Transverse colon (tissue), 4 donors: ENCODE measurements at regions not wholly inside any gene's neighbourhood (a gene's known extent, or its start where the extent isn't known, plus 50 kb on each side); places are given as distances from the start of the nearest gene placed in this dataset.

ENCODE experiments used
- DNase-seq: peaks from one replicate; pipeline ENCODE4 v3.0.0-alpha.2; 2019
- H3K27ac ChIP-seq, 4 donors: fragments of 200-600 bp; sonication (generic); 2 replicates each; pipeline ENCODE4 v1.5.1; 2016 to 2018; ENCODE audit warnings: inconsistent platforms in 4 of 4
- H3K27me3 ChIP-seq: fragments of 200-600 bp; sonication (generic); 2 replicates; pipeline ENCODE4 v1.5.1; 2017; ENCODE audit warnings: inconsistent platforms
- H3K36me3 ChIP-seq, 4 donors: fragments of 200-600 bp; sonication (generic); 2 replicates each; pipeline ENCODE4 v1.5.1; 2017 to 2019; ENCODE audit warnings: inconsistent platforms in 4 of 4
- H3K4me1 ChIP-seq, 4 donors: fragments of 200-600 bp; sonication (generic); 2 replicates each; pipeline ENCODE4 v1.5.1; 2017 to 2020; ENCODE audit warnings: inconsistent platforms in 4 of 4
- H3K4me3 ChIP-seq, 4 donors: fragments of 200-600 bp; sonication (generic); 1 replicate in 1 of 4; 2 replicates in 3 of 4; pipeline versions ENCODE4 v1.5.1 to v1.6.1; 2017 to 2019; ENCODE audit warnings: inconsistent platforms in 4 of 4
- H3K9me3 ChIP-seq, 2 donors: fragments of 200-600 bp; sonication (generic); 2 replicates each; pipeline ENCODE4 v1.5.1; 2017 to 2019; ENCODE audit warnings: inconsistent platforms in 2 of 2
- EP300 ChIP-seq: sonication (generic); formaldehyde crosslinking; IDR thresholded peaks from one replicate; pipeline ENCODE4 v1.6.1; 2017; ENCODE audit warnings: antibody characterized with exemption, low read depth
- POLR2A ChIP-seq: fragments of 450-650 bp; IDR thresholded peaks from one replicate; pipeline ENCODE4 v1.6.1; 2016; ENCODE audit warnings: antibody characterized with exemption, mild to moderate bottlenecking, moderate library complexity
- POLR2AphosphoS5 ChIP-seq, 3 donors: sonication (generic); formaldehyde crosslinking; IDR thresholded peaks; one replicate each; pipeline ENCODE4 v1.6.1; 2016; ENCODE audit warnings: antibody characterized with exemption in 3 of 3
- WGBS, 2 donors: methylation state at CpG; one replicate each; pipeline ENCODE4 v1.1.5; 2018; ENCODE audit warnings: low coverage in 1 of 2; 5-methylcytosine and 5-hydroxymethylcytosine counted together
- in situ Hi-C, 4 donors: fragments of 200-750 bp; cut with MboI; loops; one replicate each; pipeline versions ENCODE4 v1.15.0 to v1.15.1; 2017; ENCODE audit warnings: low sequenced_read_pairs in 3 of 4, low pct_ligation_motif_present in 1 of 4, low pct_unique_long_range_greater_than_20kb in 1 of 4
- intact Hi-C: fragments of 100-400 bp; cut with DNase I; formaldehyde crosslinking; loops from one replicate; pipeline ENCODE4 v1.15.1; 2023; ENCODE audit warnings: low total_unique reads
- small RNA-seq, 4 donors: library from RNA; depleted of rRNA; stranded (forward); fragments of <200 nt; gene quantifications; one replicate each; pipeline ENCODE3, GENCODE V24; 2016
- TF ChIP-seq, protein P1 (sequence below), 5 experiments: fragments of 200-600 bp in 3 of 5; fragments of 450-650 bp in 2 of 5; sonication (generic) in 3 of 5; IDR thresholded peaks; 1 replicate in 2 of 5; 2 replicates in 3 of 5; pipeline ENCODE4 v1.5.1; 2016 to 2017; ENCODE audit warnings: antibody characterized with exemption in 5 of 5, inconsistent platforms in 3 of 5, mild to moderate bottlenecking in 2 of 5, moderate library complexity in 1 of 5

DNA sequence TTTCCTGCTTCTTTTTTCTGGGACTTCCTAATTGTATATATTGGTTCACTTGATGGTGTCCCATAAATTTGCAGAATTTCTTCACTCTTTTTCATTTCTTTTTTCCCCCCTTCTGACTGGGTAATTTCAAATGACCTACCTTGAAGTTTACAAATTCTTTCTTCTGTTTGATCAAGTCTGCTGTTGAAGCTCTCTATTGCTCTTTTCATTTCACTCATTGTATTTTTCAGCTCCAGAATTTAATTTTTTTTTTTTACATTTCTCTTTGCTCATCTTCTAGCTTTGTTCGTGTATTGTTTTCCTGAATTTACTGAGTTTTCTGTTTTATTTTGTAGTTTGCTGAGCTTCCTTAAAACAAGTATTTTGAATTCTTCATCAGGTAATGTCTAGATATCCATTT is 61.7 kb upstream of the SRD5A3 start:
- Histone ChIP-seq H3K27ac (no peak overlapping the region), H3K36me3 (no peaks in the 10 kb centered on the region), H3K9me3 (peaks cover 10 to 17% of the 10 kb centered on the region in 2 donors), H3K27me3 (no peaks in the 10 kb centered on the region), H3K4me3 (no peak overlapping the region), H3K4me1 (no peaks in the 10 kb centered on the region)
- intact Hi-C loops, result no loop called here
- 83 to 96% methylated on average over 1 of the region's 1 CpG for WGBS, 2 donors
- TF ChIP-seq POLR2A (no peak), EP300 (no peak), POLR2AphosphoS5 (IDR thresholded peaks at IDR 0.05) (no peak)
- TF ChIP-seq, protein P1, sequence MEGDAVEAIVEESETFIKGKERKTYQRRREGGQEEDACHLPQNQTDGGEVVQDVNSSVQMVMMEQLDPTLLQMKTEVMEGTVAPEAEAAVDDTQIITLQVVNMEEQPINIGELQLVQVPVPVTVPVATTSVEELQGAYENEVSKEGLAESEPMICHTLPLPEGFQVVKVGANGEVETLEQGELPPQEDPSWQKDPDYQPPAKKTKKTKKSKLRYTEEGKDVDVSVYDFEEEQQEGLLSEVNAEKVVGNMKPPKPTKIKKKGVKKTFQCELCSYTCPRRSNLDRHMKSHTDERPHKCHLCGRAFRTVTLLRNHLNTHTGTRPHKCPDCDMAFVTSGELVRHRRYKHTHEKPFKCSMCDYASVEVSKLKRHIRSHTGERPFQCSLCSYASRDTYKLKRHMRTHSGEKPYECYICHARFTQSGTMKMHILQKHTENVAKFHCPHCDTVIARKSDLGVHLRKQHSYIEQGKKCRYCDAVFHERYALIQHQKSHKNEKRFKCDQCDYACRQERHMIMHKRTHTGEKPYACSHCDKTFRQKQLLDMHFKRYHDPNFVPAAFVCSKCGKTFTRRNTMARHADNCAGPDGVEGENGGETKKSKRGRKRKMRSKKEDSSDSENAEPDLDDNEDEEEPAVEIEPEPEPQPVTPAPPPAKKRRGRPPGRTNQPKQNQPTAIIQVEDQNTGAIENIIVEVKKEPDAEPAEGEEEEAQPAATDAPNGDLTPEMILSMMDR (IDR thresholded peaks at IDR 0.05), result no peak
- in situ Hi-C loops, result no loop called here
- DNase-seq, result no peak

DNA sequence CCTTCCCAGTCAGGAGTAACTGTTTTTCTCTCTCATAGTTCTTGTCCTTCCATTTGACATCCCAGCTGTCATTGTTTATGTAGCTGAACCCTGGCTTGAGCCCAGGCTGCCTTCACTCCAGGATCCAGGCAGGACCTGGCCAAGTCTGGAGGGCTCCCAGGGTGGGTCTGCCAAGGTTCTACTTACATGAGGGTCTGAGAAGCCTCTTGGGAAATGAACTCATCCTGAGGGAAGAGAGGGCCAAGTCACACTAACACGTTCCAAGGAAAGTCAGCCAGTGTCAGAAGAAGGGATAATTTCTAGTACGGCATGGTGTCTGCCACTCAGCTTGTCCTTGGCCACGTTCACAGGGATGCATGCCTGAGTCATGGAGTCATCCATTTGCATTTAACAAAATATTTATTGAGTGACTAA is 54.8 kb upstream of the SRD5A3 start:
- Histone ChIP-seq H3K27ac (no peak overlapping the region), H3K4me1 (no peaks in the 10 kb centered on the region), H3K4me3 (no peak overlapping the region), H3K27me3 (no peaks in the 10 kb centered on the region), H3K36me3 (no peaks in the 10 kb centered on the region), H3K9me3 (no peaks in the 10 kb centered on the region)
- intact Hi-C loops, result no loop called here
- DNase-seq, result no peak
- TF ChIP-seq POLR2AphosphoS5 (IDR thresholded peaks at IDR 0.05) (no peak), POLR2A (no peak), EP300 (no peak)
- TF ChIP-seq, protein P1 (IDR thresholded peaks at IDR 0.05), result no peak
- in situ Hi-C loops, result no loop called here
- WGBS, 2 donors, result 47% methylated on average over 3 of the region's 3 CpGs; no CpG with 5 or more reads in 1 of the 2 donors

DNA sequence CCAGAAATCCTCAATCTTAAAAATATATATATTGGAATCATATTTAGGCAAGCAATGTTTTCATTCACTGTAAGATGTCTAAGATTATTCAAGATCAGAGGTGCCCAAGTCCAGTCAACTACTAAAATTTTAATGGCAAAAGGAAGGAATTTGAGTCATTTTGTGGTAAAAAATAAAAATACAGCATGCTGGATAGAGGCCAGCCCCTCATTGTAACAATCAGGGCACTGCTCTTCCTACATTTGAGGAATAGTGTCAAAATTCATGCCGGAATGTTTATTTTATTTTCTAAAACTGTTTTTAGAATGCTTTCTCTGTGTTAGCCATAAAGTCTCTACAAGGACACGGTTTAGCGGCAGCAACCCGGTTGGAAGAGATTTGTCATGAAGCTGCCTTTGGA is 49.9 kb upstream of the SRD5A3 start:
- H3K9me3 ChIP-seq, result no peaks in the 10 kb centered on the region
- DNase-seq, result no peak
- H3K27ac ChIP-seq, result no peak overlapping the region
- in situ Hi-C loops, result no loop called here
- H3K4me1 ChIP-seq, result no peaks in the 10 kb centered on the region
- TF ChIP-seq POLR2AphosphoS5 (IDR thresholded peaks at IDR 0.05), result no peak
- H3K4me3 ChIP-seq, result no peak overlapping the region
- intact Hi-C loops, result no loop called here
- H3K27me3 ChIP-seq, result no peaks in the 10 kb centered on the region
- 82 to 83% methylated on average over 4 of the region's 4 CpGs for WGBS, 2 donors
- H3K36me3 ChIP-seq, result no peaks in the 10 kb centered on the region

Small RNAs in the stretch of these regions (small RNA-seq; reads per million reads assigned to genes)
- 0 reads per million in 4 donors for gene RN7SL822P
- 0 reads per million in 4 donors for gene RNU6-746P
